Natural killer cell (primary cell): ENCODE measurements at regions not wholly inside any gene's neighbourhood (a gene's known extent, or its start where the extent isn't known, plus 50 kb on each side); places are given as distances from the start of the nearest gene placed in this dataset.

Source experiments
- ATAC-seq, 3 donors: fragments of 150-1000 bp in 2 of 3; fragments of 200-7000 bp in 1 of 3; cut with Tn5 transposase; 1 replicate in 1 of 3; 2 replicates in 2 of 3; pipeline ENCODE4 v1.10.0; 2021; ENCODE audit warnings: mild to moderate bottlenecking in 2 of 3, moderate library complexity in 2 of 3
- DNase-seq, 2 donors: peaks; one replicate each; pipeline versions ENCODE4 v3.0.0 to v3.0.0-alpha.2; 2013 to 2021; ENCODE audit warnings: mixed read lengths in 1 of 2
- H3K27ac ChIP-seq: one replicate; pipeline ENCODE4 v1.5.1; 2013; ENCODE audit warnings: mild to moderate bottlenecking, low read length
- H3K27me3 ChIP-seq: one replicate; pipeline ENCODE4 v1.6.1; 2013; ENCODE audit warnings: low read length; ENCODE audit not compliant: control insufficient read depth, insufficient read depth
- H3K36me3 ChIP-seq: one replicate; pipeline ENCODE4 v1.6.1; 2013; ENCODE audit warnings: low read length; ENCODE audit not compliant: control insufficient read depth, insufficient read depth
- H3K4me1 ChIP-seq: one replicate; pipeline ENCODE4 v1.6.1; 2013; ENCODE audit warnings: low read length; ENCODE audit not compliant: control insufficient read depth, insufficient read depth
- H3K4me3 ChIP-seq: one replicate; pipeline ENCODE4 v1.5.1; 2013; ENCODE audit warnings: low read length
- H3K9me3 ChIP-seq: one replicate; pipeline ENCODE4 v1.6.1; 2013; ENCODE audit warnings: low read length; ENCODE audit not compliant: control insufficient read depth, insufficient read depth
- H3K27ac Mint-ChIP-seq, 2 donors: one replicate each; pipeline ENCODE4 v1.8.0; 2022; ENCODE audit warnings: mild to moderate bottlenecking in 2 of 2, mixed read lengths in 2 of 2, moderate library complexity in 1 of 2
- H3K27me3 Mint-ChIP-seq, 2 donors: one replicate each; pipeline ENCODE4 v1.8.0; 2022; ENCODE audit warnings: low read depth in 2 of 2, mixed read lengths in 2 of 2
- H3K36me3 Mint-ChIP-seq: one replicate; pipeline ENCODE4 v1.8.0; 2022; ENCODE audit warnings: mixed read lengths
- H3K4me1 Mint-ChIP-seq, 2 donors: one replicate each; pipeline ENCODE4 v1.8.0; 2022; ENCODE audit warnings: mixed read lengths in 2 of 2
- H3K4me3 Mint-ChIP-seq: one replicate; pipeline ENCODE4 v1.8.0; 2022; ENCODE audit warnings: mild to moderate bottlenecking, moderate library complexity, mixed read lengths
- H3K9me3 Mint-ChIP-seq, 2 donors: one replicate each; pipeline ENCODE4 v1.8.0; 2022; ENCODE audit warnings: mixed read lengths in 2 of 2
- WGBS: methylation state at CpG from one replicate; pipeline ENCODE4 v1.1.7; 2013; ENCODE audit warnings: missing lambda C conversion rate; ENCODE audit not compliant: insufficient coverage; 5-methylcytosine and 5-hydroxymethylcytosine counted together
- intact Hi-C: fragments of 100-400 bp; cut with micrococcal nuclease; formaldehyde crosslinking; loops from one replicate; pipeline ENCODE4 v1.14.2; 2022
- TF ChIP-seq, protein P1 (sequence below): fragments of 200-600 bp; IDR thresholded peaks from one replicate; pipeline ENCODE4 v1.8.0; 2022; ENCODE audit warnings: antibody characterized with exemption

DNA sequence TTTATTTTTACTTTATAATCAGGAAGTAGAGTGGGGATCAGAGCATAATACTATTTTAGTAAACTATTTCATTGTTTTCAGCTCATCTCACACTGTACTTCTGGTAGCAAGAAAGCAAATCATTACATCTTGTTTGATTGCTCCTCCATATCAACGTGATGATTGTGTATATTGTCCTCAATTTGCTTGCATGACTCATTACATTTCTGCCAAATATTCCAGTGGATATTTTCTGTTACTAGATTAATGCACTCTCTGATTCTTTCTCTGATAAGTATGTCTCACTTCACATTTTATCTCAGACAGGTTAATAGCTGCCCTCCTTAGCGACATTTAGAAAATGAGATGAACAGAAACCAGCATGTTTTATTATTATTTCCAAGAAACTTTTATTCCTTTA lies 1145.3 kb downstream of the OTOL1 start:
- no peak overlapping the region for H3K27ac ChIP-seq
- TF ChIP-seq, protein P1, sequence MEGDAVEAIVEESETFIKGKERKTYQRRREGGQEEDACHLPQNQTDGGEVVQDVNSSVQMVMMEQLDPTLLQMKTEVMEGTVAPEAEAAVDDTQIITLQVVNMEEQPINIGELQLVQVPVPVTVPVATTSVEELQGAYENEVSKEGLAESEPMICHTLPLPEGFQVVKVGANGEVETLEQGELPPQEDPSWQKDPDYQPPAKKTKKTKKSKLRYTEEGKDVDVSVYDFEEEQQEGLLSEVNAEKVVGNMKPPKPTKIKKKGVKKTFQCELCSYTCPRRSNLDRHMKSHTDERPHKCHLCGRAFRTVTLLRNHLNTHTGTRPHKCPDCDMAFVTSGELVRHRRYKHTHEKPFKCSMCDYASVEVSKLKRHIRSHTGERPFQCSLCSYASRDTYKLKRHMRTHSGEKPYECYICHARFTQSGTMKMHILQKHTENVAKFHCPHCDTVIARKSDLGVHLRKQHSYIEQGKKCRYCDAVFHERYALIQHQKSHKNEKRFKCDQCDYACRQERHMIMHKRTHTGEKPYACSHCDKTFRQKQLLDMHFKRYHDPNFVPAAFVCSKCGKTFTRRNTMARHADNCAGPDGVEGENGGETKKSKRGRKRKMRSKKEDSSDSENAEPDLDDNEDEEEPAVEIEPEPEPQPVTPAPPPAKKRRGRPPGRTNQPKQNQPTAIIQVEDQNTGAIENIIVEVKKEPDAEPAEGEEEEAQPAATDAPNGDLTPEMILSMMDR: no peak
- no peaks in the 10 kb centered on the region for H3K4me1 ChIP-seq
- no peak for DNase-seq
- Mint-ChIP-seq H3K36me3 (peaks cover 4% of the 10 kb centered on the region), H3K4me1 (no peaks in the 10 kb centered on the region), H3K4me3 (no peak overlapping the region), H3K27ac (no peak overlapping the region), H3K9me3 (peaks cover 10 to 13% of the 10 kb centered on the region in 2 donors), H3K27me3 (no peaks in the 10 kb centered on the region)
- H3K9me3 ChIP-seq: peaks cover 3% of the 10 kb centered on the region
- H3K27me3 ChIP-seq: no peaks in the 10 kb centered on the region
- no peaks in the 10 kb centered on the region for H3K36me3 ChIP-seq
- ATAC-seq: no peak
- no peak overlapping the region for H3K4me3 ChIP-seq
- 92% methylated on average over 2 of the region's 2 CpGs for WGBS
- intact Hi-C loops: no loop called here

DNA sequence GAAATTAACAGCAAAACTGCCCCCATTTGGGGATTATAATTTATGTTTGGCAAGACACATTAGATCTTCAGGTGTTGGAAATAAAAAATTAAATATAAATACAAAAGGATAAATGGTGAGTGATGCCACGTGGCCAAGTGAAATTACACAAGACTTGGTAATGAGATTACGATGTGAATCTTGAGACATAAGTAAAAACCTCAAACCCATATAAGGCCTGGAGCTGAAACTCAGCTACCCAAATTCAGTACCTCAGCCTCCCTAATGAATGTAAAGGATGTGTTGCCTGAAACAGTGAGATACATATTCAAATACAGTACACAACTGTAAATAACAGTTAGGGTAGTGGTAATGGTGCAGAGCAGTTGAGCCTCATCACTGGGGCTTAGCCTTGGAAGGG lies 1146.6 kb downstream of the OTOL1 start:
- no CpG with 5 or more reads among the region's 2 CpGs for WGBS
- Mint-ChIP-seq H3K9me3 (peaks cover 6 to 10% of the 10 kb centered on the region in 2 donors), H3K27ac (no peak overlapping the region), H3K4me3 (no peak overlapping the region), H3K4me1 (no peaks in the 10 kb centered on the region), H3K36me3 (peaks cover 4% of the 10 kb centered on the region), H3K27me3 (no peaks in the 10 kb centered on the region)
- H3K27me3 ChIP-seq: no peaks in the 10 kb centered on the region
- no peak overlapping the region for H3K27ac ChIP-seq
- ATAC-seq (no peak), DNase-seq (no peak)
- H3K4me3 ChIP-seq: no peak overlapping the region
- H3K9me3 ChIP-seq: peaks cover 7% of the 10 kb centered on the region
- intact Hi-C loops: no loop called here
- H3K4me1 ChIP-seq: no peaks in the 10 kb centered on the region
- no peaks in the 10 kb centered on the region for H3K36me3 ChIP-seq
- TF ChIP-seq, protein P1: no peak

DNA sequence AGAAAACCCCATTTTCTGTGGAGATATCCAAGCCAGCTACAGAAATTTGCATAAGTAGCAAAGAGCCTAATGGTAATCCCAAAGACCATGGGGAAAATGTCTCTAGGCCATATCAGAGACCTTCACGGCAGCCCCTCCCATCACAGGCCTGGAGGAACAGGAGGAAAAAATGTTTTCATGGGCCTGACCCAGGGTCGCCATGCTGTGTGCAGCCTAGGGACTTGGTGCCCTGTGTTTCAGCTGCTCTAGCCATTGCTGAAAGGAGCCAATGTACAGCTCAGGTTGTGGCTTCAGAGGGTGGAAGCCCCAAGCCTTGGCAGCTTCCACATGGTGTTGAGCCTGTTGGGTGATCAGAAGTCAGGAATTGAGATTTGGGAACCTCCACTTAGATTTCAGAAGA lies 1150.7 kb downstream of the OTOL1 start:
- H3K4me1 Mint-ChIP-seq: no peaks in the 10 kb centered on the region
- DNase-seq: no peak
- H3K36me3 ChIP-seq: no peaks in the 10 kb centered on the region

DNA sequence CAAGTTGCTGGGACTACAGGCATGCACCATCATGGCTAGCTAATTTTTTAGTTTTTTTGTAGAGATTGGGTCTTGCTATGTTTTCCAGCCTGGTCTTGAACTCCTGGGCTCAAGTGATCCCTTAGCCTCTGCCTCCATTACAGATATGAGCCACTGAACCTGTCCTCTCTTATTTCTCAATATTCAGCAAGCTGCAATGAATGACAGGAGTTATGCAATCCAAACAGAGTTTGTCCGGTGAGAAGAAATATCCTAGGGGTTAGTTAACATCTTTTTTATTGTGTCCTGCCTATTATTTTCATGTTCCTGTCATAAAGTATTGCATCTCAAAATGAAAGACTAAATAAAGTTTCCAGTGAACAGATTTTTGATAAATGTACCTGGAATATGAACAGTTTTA lies 1161.4 kb downstream of the OTOL1 start:
- H3K4me3 Mint-ChIP-seq: no peak overlapping the region
- no CpG with 5 or more reads among the region's 1 CpG for WGBS
- no peaks in the 10 kb centered on the region for H3K36me3 ChIP-seq
- no peaks in the 10 kb centered on the region for H3K4me1 Mint-ChIP-seq
- DNase-seq (no peak), ATAC-seq (no peak)
- intact Hi-C loops: no loop called here
- H3K9me3 Mint-ChIP-seq: peaks cover 5 to 16% of the 10 kb centered on the region in 2 donors
- TF ChIP-seq, protein P1: no peak
- H3K27ac Mint-ChIP-seq: no peak overlapping the region
- H3K4me1 ChIP-seq: no peaks in the 10 kb centered on the region
- no peaks in the 10 kb centered on the region for H3K27me3 Mint-ChIP-seq
- no peaks in the 10 kb centered on the region for H3K27me3 ChIP-seq
- no peaks in the 10 kb centered on the region for H3K9me3 ChIP-seq
- H3K4me3 ChIP-seq: no peak overlapping the region
- no peak overlapping the region for H3K27ac ChIP-seq
- no peaks in the 10 kb centered on the region for H3K36me3 Mint-ChIP-seq

More for the DNA sequence above, 1150.7 kb downstream of the OTOL1 start:
- Histone ChIP-seq H3K27me3 (no peaks in the 10 kb centered on the region), H3K4me3 (no peak overlapping the region), H3K9me3 (peaks cover 10% of the 10 kb centered on the region), H3K4me1 (no peaks in the 10 kb centered on the region), H3K27ac (no peak overlapping the region)
- ATAC-seq: no peak
- Mint-ChIP-seq H3K4me3 (no peak overlapping the region), H3K9me3 (peaks cover 7 to 16% of the 10 kb centered on the region in 2 donors), H3K27me3 (no peaks in the 10 kb centered on the region), H3K27ac (no peak overlapping the region), H3K36me3 (no peaks in the 10 kb centered on the region)
- intact Hi-C loops: no loop called here
- WGBS: 47% methylated on average over 2 of the region's 2 CpGs
- TF ChIP-seq, protein P1: no peak
